GM10266 (cell line): ENCODE measurements at regions not wholly inside any gene's neighbourhood (a gene's known extent, or its start where the extent isn't known, plus 50 kb on each side); places are given as distances from the start of the nearest gene placed in this dataset.
"Not testable (repeated sequence)": the region's sequence is repeated elsewhere in the genome, so short reads cannot be mapped to it uniquely, and the experiment has no call there.

ENCODE experiments used
- DNase-seq: peaks from one replicate; pipeline ENCODE4 v3.0.0; 2012; ENCODE audit errors: extremely low spot score
- TF ChIP-seq, protein P1 (sequence below): IDR thresholded peaks from 2 replicates; pipeline ENCODE4 v1.5.1; 2012; ENCODE audit warnings: mild to moderate bottlenecking, low read depth; ENCODE audit not compliant: control insufficient read depth, insufficient read depth; ENCODE audit errors: missing control alignments

DNA sequence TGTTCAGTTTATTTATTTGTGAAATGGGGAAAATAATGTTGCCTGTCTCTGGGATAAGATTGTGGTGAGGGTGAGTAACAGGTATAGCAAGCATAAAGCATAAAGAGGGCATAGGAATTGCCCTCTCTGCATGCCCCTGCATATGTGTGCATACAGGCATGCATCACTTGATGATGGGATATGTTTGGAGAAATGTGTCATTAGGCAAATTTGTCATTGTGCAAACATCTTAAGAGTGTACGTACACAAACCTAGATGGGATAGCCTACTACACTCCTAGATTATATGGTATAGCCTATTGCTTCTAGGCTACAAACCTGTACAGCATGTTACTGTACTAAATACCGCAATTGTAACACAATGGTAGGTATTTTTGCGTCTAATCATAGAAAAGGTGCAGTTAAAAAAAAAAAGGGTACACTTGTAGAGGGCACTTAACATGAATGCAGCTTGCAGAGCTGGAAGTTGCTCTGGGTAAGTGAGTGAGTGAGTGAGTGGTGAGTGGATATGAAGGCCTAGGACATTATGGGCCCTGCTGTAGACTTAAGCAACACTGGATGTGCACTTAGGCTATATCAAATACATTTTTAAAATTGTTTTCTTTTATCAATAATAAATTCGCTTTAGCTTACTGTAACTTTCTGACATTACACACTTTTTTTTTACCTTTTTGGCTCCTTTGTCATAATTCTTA lies 386.5 kb upstream of the ANKRD30A start:
- DNase-seq, result no peak
- TF ChIP-seq, protein P1, sequence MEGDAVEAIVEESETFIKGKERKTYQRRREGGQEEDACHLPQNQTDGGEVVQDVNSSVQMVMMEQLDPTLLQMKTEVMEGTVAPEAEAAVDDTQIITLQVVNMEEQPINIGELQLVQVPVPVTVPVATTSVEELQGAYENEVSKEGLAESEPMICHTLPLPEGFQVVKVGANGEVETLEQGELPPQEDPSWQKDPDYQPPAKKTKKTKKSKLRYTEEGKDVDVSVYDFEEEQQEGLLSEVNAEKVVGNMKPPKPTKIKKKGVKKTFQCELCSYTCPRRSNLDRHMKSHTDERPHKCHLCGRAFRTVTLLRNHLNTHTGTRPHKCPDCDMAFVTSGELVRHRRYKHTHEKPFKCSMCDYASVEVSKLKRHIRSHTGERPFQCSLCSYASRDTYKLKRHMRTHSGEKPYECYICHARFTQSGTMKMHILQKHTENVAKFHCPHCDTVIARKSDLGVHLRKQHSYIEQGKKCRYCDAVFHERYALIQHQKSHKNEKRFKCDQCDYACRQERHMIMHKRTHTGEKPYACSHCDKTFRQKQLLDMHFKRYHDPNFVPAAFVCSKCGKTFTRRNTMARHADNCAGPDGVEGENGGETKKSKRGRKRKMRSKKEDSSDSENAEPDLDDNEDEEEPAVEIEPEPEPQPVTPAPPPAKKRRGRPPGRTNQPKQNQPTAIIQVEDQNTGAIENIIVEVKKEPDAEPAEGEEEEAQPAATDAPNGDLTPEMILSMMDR, result no peak

DNA sequence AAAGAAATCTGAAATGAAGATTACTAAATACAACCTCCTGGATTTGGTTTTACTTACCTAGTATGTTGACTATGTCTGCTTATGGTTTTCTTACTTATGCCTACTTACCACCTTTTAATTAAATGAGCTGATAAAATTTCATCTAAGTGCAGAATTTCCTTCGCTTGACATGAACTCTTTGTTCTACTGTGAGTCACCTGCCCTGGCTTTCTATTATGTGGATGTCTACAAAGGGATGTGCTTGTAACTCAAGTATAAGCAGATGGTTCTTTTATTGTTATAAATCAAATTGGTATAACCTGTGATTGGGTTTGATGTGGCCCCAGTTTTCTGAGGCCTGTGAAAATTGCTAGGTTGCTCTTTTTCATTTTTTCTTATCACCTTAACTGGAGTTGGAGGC lies 389.1 kb upstream of the ANKRD30A start:
- TF ChIP-seq, protein P1, result no peak

DNA sequence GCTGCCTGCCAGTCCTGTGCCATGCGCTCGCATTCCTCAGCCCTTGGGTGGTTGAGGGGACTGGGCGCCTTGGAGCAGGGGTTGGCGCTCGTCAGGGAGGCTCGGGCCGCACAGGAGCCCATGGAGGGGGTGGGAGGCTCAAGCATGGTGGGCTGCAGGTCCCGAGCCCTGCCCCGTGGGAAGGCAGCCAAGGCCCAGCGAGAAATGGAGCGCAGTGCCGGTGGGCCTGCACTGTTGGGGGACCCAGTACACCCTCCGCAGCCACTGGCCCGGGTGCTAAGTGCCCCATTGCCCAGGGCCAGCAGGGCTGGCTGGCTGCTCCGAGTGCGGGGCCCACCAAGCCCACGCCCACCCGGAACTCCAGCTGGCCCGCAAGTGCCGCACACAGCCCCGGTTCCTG lies 390.8 kb upstream of the ANKRD30A start:
- DNase-seq, result not testable (repeated sequence)

More for the DNA sequence above, 389.1 kb upstream of the ANKRD30A start:
- no peak for DNase-seq

DNA sequence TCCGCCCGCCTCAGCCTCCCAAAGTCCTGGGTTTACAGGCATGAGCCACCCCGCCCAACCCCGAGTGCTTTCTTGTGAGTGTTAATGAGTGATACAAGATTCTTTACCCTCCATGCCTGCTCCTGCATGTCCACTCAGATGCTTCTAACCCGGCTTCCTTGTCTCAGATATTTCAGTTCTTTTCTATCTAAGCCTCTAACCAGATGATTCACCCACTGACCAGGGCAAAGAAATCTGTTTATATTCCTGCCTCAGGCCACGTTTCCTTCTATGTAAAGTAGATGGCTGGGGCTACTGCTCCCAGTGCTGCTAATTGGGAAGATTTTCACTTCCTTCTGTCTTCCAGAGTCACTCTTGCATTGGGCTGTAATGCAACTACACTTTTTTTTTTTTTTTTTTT lies 395.1 kb upstream of the ANKRD30A start:
- TF ChIP-seq, protein P1, result no peak
- DNase-seq, result no peak

DNA sequence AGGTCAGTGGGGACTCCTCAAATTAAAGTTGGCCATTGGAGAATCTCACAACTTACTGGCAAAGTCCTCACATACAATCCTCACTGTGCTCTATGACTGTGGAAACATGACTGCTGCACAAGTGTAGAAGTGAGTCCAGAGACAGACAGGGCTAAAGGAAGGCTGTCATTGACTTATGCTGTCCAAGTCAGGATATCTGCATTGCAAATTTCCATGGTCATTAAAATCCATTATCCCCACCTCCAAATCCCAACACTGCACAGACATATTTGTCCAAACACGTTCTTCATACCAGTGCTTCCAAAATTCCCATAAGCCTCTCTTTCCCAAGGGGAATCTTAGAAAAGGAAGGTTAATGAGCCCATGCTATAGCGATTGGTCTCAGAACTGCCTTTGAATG lies 396.8 kb upstream of the ANKRD30A start:
- no peak for DNase-seq
- TF ChIP-seq, protein P1, result no peak

DNA sequence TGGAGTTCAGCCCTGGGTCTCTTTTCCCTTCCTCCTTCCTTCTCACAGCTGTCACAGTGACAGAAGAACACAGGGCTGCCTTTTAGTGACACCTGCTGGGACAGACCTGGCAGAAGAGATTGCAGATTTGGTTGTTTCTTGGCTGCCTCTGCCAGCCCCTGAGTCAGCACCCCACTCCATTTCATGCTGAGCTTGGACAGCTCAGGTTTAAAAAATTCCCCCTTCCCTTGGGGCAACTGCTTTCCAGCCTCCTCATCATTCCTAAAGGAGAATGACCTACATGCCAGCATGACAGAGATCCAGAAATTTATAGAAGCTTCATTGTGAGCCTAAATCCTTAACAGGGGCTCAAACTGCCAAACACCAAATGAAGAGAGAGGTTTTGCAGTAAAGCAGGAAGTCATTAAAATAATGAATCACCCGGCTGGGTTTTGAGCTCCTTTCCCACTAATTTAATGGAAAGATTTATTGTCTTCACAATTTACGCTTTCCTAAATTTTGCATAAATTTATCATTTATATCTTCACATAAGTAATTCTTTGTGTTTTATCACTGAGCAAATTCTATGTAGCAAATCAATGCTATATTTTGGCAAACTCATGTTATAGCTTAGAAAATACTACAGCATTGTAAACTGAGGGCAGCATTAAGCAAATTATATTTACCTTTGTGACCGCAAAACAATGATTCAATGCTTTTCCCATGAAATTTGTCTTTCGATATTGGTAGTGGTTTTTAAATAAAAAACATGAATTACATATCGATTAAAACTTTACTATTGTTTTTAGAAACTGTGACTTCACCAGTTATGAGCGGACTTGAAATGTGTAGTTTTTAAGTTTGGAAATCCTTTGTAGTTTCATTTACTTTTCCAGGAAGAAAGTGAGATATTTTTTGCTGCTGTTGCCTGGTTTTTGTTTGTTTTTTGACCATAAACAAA lies 399.5 kb upstream of the ANKRD30A start:
- TF ChIP-seq, protein P1, result no peak

DNA sequence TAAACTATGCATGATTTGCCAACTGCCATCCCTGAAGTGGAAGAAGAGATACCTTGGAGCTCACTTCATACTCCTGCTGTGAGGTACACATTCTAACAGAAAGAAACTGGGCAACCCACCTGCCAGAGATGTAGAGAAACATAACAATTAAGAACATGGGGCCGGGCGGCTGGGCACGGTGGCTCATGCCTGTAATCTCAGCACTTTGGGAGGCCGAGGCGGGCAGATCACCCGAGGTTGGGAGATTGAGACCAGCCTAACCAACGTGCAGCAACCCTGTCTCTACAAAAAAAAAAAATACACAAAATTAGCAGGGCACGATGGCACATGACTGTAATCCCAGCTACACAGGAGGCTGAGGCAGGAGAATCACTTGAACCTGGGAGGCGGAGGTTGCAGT lies 402.6 kb upstream of the ANKRD30A start:
- no peak for DNase-seq
- TF ChIP-seq, protein P1, result no peak

More for the DNA sequence above, 399.5 kb upstream of the ANKRD30A start:
- no peak for DNase-seq
